ENCODE measurements at regions not wholly inside any gene's neighbourhood (a gene's known extent, or its start where the extent isn't known, plus 50 kb on each side); places are given as distances from the start of the nearest gene placed in this dataset.

DNA sequence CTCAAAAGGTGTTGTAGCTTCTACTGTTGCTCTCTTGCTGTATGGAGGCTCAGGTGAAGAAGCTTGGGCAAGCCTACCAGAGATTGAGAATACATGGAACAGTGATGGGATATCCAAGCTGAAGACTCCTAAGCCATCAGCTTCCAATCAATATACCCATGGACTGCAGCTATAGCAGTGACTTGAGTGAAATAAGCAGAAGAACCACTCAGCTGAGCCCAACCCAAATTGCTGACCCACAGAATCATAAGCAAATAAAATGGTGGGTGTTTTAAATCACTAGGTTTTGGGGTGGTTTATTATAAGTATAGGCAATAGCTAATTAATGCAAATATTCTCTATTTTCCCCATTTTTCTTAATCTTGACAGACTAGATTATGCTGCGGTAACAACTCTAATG is 147.7 kb upstream of the SALL1 start:
- no peak for TF ChIP-seq CEBPB (IDR thresholded peaks at IDR 0.05)
- TF ChIP-seq EGR1 (IDR thresholded peaks at IDR 0.05) = no peak
- no peak for TF ChIP-seq YY1 (IDR thresholded peaks at IDR 0.05; ENCODE audit: low read depth)

DNA sequence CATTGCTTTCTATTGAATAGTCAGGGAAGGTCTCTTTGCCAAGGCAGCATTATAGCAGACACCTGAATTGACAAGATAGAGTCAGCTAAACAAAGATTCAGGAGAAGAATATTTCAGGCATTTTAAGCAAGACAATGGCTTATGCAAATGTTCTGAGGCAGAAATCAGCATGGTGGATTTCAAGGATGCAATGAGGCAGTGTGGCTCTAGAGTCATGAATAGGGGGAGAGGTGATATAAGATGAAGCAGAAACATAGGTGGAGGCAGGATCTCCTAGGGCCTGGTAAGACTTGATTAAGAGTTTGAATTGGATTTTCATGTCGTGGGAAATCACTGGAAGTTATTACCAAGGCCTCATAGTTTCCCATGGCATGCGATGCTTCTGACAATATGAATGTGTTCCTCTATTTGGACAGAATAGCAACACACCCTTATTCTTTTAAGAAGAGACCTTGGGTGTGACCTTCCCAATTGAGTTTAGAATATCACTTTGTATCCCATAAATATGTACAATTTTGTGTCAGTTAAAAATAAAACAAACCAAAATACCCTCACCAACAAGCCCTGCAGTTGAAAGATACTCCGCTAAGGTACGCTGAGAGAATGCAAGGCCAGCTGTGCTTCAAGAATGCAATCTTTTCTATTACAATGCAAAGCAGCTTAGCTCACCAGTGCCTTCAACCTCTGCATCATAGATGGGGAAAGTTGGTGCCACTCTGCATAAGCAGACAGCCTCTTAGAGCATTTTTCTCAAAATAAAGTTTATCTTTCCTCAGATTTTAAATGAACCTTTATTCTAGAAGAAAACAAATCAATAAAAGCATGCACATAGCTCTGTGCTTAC is 139.6 kb upstream of the SALL1 start:
- TF ChIP-seq, protein P1, sequence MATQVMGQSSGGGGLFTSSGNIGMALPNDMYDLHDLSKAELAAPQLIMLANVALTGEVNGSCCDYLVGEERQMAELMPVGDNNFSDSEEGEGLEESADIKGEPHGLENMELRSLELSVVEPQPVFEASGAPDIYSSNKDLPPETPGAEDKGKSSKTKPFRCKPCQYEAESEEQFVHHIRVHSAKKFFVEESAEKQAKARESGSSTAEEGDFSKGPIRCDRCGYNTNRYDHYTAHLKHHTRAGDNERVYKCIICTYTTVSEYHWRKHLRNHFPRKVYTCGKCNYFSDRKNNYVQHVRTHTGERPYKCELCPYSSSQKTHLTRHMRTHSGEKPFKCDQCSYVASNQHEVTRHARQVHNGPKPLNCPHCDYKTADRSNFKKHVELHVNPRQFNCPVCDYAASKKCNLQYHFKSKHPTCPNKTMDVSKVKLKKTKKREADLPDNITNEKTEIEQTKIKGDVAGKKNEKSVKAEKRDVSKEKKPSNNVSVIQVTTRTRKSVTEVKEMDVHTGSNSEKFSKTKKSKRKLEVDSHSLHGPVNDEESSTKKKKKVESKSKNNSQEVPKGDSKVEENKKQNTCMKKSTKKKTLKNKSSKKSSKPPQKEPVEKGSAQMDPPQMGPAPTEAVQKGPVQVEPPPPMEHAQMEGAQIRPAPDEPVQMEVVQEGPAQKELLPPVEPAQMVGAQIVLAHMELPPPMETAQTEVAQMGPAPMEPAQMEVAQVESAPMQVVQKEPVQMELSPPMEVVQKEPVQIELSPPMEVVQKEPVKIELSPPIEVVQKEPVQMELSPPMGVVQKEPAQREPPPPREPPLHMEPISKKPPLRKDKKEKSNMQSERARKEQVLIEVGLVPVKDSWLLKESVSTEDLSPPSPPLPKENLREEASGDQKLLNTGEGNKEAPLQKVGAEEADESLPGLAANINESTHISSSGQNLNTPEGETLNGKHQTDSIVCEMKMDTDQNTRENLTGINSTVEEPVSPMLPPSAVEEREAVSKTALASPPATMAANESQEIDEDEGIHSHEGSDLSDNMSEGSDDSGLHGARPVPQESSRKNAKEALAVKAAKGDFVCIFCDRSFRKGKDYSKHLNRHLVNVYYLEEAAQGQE (IDR thresholded peaks at IDR 0.05; ENCODE audit: low read depth) = no peak
- TF ChIP-seq CEBPB (IDR thresholded peaks at IDR 0.05) = no peak
- TF ChIP-seq, protein P2, sequence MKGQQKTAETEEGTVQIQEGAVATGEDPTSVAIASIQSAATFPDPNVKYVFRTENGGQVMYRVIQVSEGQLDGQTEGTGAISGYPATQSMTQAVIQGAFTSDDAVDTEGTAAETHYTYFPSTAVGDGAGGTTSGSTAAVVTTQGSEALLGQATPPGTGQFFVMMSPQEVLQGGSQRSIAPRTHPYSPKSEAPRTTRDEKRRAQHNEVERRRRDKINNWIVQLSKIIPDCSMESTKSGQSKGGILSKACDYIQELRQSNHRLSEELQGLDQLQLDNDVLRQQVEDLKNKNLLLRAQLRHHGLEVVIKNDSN (IDR thresholded peaks at IDR 0.05) = no peak
- no peak for TF ChIP-seq TAF1 (IDR thresholded peaks at IDR 0.05; ENCODE audit: low read depth)
- TF ChIP-seq, protein P3, sequence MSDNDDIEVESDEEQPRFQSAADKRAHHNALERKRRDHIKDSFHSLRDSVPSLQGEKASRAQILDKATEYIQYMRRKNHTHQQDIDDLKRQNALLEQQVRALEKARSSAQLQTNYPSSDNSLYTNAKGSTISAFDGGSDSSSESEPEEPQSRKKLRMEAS (IDR thresholded peaks at IDR 0.05) = no peak
- no peak for TF ChIP-seq FOXM1 (IDR thresholded peaks at IDR 0.05; ENCODE audit: borderline replicate concordance, low read depth)
- TF ChIP-seq EP300 (IDR thresholded peaks at IDR 0.05; ENCODE audit: borderline replicate concordance) = no peak
- TF ChIP-seq YY1 (IDR thresholded peaks at IDR 0.05; ENCODE audit: low read depth) = no peak
- TF ChIP-seq ZBTB7A (IDR thresholded peaks at IDR 0.05; ENCODE audit: low read depth) = no peak
- no peak for TF ChIP-seq TCF12 (IDR thresholded peaks at IDR 0.05; ENCODE audit: low read depth)
- no peak for TF ChIP-seq RAD21 (IDR thresholded peaks at IDR 0.05; ENCODE audit: low read depth)
- TF ChIP-seq EGR1 (IDR thresholded peaks at IDR 0.05) = no peak
- TF ChIP-seq CREB1 (IDR thresholded peaks at IDR 0.05; ENCODE audit: low read depth) = no peak

DNA sequence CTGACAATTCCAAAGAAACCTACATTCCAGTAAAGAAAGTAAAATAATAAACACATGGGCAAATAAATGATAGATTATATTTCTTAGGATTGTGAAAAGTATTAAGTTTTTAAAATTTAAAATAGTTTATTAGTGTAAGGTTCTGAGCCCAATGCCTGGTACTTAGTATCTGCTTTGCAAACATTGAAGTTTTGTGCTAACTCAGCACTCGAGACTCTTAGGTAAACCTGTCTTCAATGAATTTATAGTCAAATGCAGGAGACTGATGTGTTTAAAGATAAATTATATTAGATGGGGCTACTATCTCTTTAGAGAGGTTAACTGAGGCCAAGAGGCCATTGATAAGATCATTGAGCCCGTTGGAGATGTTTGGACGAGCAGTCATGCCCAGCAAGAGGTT is 138.3 kb upstream of the SALL1 start:
- TF ChIP-seq, protein P1 (IDR thresholded peaks at IDR 0.05; ENCODE audit: low read depth) = no peak
- no peak for TF ChIP-seq TCF12 (IDR thresholded peaks at IDR 0.05; ENCODE audit: low read depth)
- no peak for TF ChIP-seq NFIC (IDR thresholded peaks at IDR 0.05)
- TF ChIP-seq YY1 (IDR thresholded peaks at IDR 0.05; ENCODE audit: low read depth) = no peak
- TF ChIP-seq FOXM1 (IDR thresholded peaks at IDR 0.05; ENCODE audit: borderline replicate concordance, low read depth) = no peak
- TF ChIP-seq ZBTB7A (IDR thresholded peaks at IDR 0.05; ENCODE audit: low read depth) = no peak
- TF ChIP-seq, protein P2 (IDR thresholded peaks at IDR 0.05) = no peak
- no peak for TF ChIP-seq CREB1 (IDR thresholded peaks at IDR 0.05; ENCODE audit: low read depth)
- no peak for TF ChIP-seq RAD21 (IDR thresholded peaks at IDR 0.05; ENCODE audit: low read depth)
- no peak for TF ChIP-seq TAF1 (IDR thresholded peaks at IDR 0.05; ENCODE audit: low read depth)
- TF ChIP-seq EP300 (IDR thresholded peaks at IDR 0.05; ENCODE audit: borderline replicate concordance) = no peak
- no peak for TF ChIP-seq TEAD4 (IDR thresholded peaks at IDR 0.05)
- no peak for TF ChIP-seq EGR1 (IDR thresholded peaks at IDR 0.05)
- TF ChIP-seq CEBPB (IDR thresholded peaks at IDR 0.05) = no peak

DNA sequence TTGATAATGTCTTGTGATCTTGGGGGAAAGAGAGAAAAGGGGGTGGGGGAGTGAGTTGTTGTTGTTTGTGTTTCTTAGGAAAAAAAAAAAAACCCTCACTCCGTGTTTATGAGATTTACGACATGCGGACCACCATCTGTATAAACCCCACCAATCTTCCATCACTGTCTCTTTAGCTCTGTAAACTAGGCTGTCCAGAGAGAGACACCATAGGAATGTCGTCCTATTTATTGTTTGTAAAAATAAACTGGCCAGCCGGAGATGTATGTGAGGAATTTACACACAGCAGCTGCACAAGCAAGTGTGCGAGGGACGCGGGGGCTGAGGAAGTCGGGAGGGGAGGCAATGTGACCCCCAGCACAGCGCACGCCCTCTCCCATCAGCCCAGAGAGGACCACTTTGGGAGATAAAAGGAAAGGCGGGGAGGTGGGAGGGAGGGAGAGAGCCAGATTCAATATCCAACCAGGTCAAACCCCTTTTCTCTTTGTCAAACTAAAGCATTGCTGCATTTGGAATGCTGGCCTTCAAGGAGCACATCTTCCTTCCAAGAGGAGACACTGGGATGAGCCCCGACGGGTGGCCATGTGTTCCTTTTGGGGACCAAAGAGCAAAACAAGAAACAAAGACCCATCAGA is 136.2 kb upstream of the SALL1 start:
- TF ChIP-seq FOXM1 (IDR thresholded peaks at IDR 0.05; ENCODE audit: borderline replicate concordance, low read depth) = no peak
- TF ChIP-seq TCF12 (IDR thresholded peaks at IDR 0.05; ENCODE audit: low read depth) = no peak

DNA sequence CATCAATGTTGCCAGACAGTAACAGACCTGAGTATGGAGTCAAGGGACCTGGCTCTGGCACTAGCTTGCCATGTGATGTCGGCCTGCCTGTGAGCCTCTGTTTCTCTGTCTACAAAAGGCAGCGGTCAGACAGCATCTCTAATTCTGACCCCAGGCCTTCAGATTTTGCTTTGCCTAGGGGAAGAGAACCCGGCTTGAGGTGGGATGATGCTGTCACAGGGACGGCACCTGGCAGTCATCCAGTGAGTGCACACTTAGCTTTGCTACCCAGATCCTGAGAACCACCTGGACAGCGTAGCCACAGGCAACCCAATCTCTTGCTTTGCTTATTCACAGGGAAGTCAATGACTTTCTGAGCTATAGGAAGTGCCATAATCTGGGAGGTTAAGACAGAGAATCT is 135.2 kb upstream of the SALL1 start:
- TF ChIP-seq ZBTB7A (IDR thresholded peaks at IDR 0.05; ENCODE audit: low read depth) (no peak), RAD21 (IDR thresholded peaks at IDR 0.05; ENCODE audit: low read depth) (no peak), NFIC (IDR thresholded peaks at IDR 0.05) (no peak), FOXM1 (IDR thresholded peaks at IDR 0.05; ENCODE audit: borderline replicate concordance, low read depth) (no peak), CEBPB (IDR thresholded peaks at IDR 0.05) (no peak), EGR1 (IDR thresholded peaks at IDR 0.05) (no peak), CREB1 (IDR thresholded peaks at IDR 0.05; ENCODE audit: low read depth) (no peak), EP300 (IDR thresholded peaks at IDR 0.05; ENCODE audit: borderline replicate concordance) (no peak), TEAD4 (IDR thresholded peaks at IDR 0.05) (no peak), YY1 (IDR thresholded peaks at IDR 0.05; ENCODE audit: low read depth) (no peak), TAF1 (IDR thresholded peaks at IDR 0.05; ENCODE audit: low read depth) (no peak), TCF12 (IDR thresholded peaks at IDR 0.05; ENCODE audit: low read depth) (no peak)
- TF ChIP-seq, protein P1 (IDR thresholded peaks at IDR 0.05; ENCODE audit: low read depth) = no peak
- TF ChIP-seq, protein P2 (IDR thresholded peaks at IDR 0.05) = no peak
- TF ChIP-seq, protein P3 (IDR thresholded peaks at IDR 0.05) = no peak
